ENCODE measurements at regions not wholly inside any gene's neighbourhood (a gene's known extent, or its start where the extent isn't known, plus 50 kb on each side); places are given as distances from the start of the nearest gene placed in this dataset.

- WGBS, 2 donors = 75 to 80% methylated on average over 6 of the region's 6 CpGs
- DNase-seq (no peak), ATAC-seq (no peak)
- H3K27me3 ChIP-seq = no peaks in the 10 kb centered on the region
- H3K4me1 ChIP-seq = peaks cover 24% of the 10 kb centered on the region
- no peak overlapping the region for H3K4me3 ChIP-seq
- H3K27ac ChIP-seq = no peak overlapping the region
- intact Hi-C loops (cut with DNase I) = no loop called here
- TF ChIP-seq POLR2A (IDR thresholded peaks at IDR 0.05) (no peak), CTCF (IDR thresholded peaks at IDR 0.05) (no peak)
- H3K9me3 ChIP-seq = no peaks in the 10 kb centered on the region
- H3K36me3 ChIP-seq (replicated peaks in 1 of 2; ENCODE audit: insufficient read depth in 1 of 2, low read depth in 2 of 2) = no peaks in the 10 kb centered on the region
Measured at GRCh38 chr14:94889520-94890312, 119.8 kb upstream of the GSC start.

- H3K36me3 ChIP-seq (replicated peaks in 1 of 2; ENCODE audit: insufficient read depth in 1 of 2, low read depth in 2 of 2) = no peaks in the 10 kb centered on the region
- intact Hi-C loops (cut with DNase I) = no loop called here
- H3K27me3 ChIP-seq = no peaks in the 10 kb centered on the region
- ATAC-seq (peak; percentile 78), DNase-seq (peak; percentile 55 to 78 (median 68))
- H3K4me3 ChIP-seq = no peak overlapping the region
- TF ChIP-seq CTCF (IDR thresholded peaks at IDR 0.05) = no peak
- TF ChIP-seq POLR2A (IDR thresholded peaks at IDR 0.05) = no peak
- 22 to 28% methylated on average over 9 to 12 of the region's 12 CpGs for WGBS, 2 donors
- H3K4me1 ChIP-seq = peaks cover 32% of the 10 kb centered on the region
- H3K27ac ChIP-seq = peak overlapping the region in 2 of 4 donors; percentile 7 to 46
- no peaks in the 10 kb centered on the region for H3K9me3 ChIP-seq
Measured at GRCh38 chr14:94888121-94888520, 118.2 kb upstream of the GSC start.

- TF ChIP-seq POLR2A (IDR thresholded peaks at IDR 0.05) (no peak), CTCF (IDR thresholded peaks at IDR 0.05) (no peak)
- ATAC-seq (peak; percentile 3), DNase-seq (no peak)
- Histone ChIP-seq H3K4me1 (peaks cover 32% of the 10 kb centered on the region), H3K36me3 (replicated peaks in 1 of 2; ENCODE audit: insufficient read depth in 1 of 2, low read depth in 2 of 2) (no peaks in the 10 kb centered on the region), H3K9me3 (no peaks in the 10 kb centered on the region), H3K27ac (peak overlapping the region in 2 of 4 donors; percentile 7 to 46), H3K4me3 (no peak overlapping the region), H3K27me3 (no peaks in the 10 kb centered on the region)
- 76 to 81% methylated on average over 8 to 10 of the region's 10 CpGs for WGBS, 2 donors
- intact Hi-C loops (cut with DNase I) = no loop called here
Measured at GRCh38 chr14:94887591-94887990, 117.7 kb upstream of the GSC start.

GRCh38 chr14:94886931-94887330 is 117.0 kb upstream of the GSC start:
- intact Hi-C loops (cut with DNase I) = no loop called here
- WGBS, 2 donors = 79 to 84% methylated on average over 7 of the region's 7 CpGs

More at GRCh38 chr14:94886931-94887330, 117.0 kb upstream of the GSC start:
- no peaks in the 10 kb centered on the region for H3K27me3 ChIP-seq
- H3K36me3 ChIP-seq (replicated peaks in 1 of 2; ENCODE audit: insufficient read depth in 1 of 2, low read depth in 2 of 2) = no peaks in the 10 kb centered on the region
- ATAC-seq (no peak), DNase-seq (no peak)
- TF ChIP-seq POLR2A (IDR thresholded peaks at IDR 0.05) (no peak), CTCF (IDR thresholded peaks at IDR 0.05) (no peak)
- no peaks in the 10 kb centered on the region for H3K9me3 ChIP-seq
- H3K4me3 ChIP-seq = no peak overlapping the region
- peaks cover 32% of the 10 kb centered on the region for H3K4me1 ChIP-seq
- peak overlapping the region in 1 of 4 donors; percentile 7 for H3K27ac ChIP-seq
